ENCODE measurements at regions not wholly inside any gene's neighbourhood (a gene's known extent, or its start where the extent isn't known, plus 50 kb on each side); places are given as distances from the start of the nearest gene placed in this dataset.

DNA sequence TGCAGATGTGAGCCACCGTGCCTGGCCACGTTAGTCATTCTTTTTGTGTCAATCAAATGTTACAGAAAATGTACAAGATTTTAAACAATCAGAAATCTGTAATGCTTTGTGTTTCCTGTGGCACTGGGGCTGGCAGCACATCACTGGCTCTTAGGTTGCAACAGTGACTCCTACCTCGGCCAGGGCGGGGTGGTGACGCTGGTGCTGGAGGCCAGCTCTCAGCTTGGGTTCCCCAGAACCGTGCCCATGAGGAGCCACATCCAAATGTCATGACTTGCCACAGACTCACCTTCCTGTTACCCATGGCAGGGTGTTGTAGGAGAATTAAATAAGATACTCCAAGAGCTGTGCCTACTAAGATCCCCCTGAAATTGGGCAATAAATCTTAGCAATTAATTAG, 161.7 kb downstream of the TEX29 start:
- Histone ChIP-seq H3K4me1 (ENCODE audit: control insufficient read depth in 3 of 3, insufficient read depth in 2 of 3, low read depth in 1 of 3, low read length in 2 of 3) (no peaks in the 10 kb centered on the region), H3K4me3 (ENCODE audit: low read depth in 1 of 3, low read length in 3 of 3) (no peak overlapping the region), H3K27me3 (ENCODE audit: control insufficient read depth in 3 of 3, insufficient read depth in 3 of 3, low read length in 3 of 3) (no peaks in the 10 kb centered on the region), H3K9me3 (ENCODE audit: control insufficient read depth in 2 of 2, insufficient read depth in 1 of 2, low read depth in 1 of 2, low read length in 1 of 2) (peaks cover 0 to 12% of the 10 kb centered on the region in 2 donors), H3K36me3 (ENCODE audit: control insufficient read depth in 3 of 3, insufficient read depth in 2 of 3, low read depth in 1 of 3, low read length in 3 of 3) (no peaks in the 10 kb centered on the region), H3K27ac (ENCODE audit: low read depth in 1 of 3, low read length in 2 of 3) (no peak overlapping the region)
- WGBS, 3 donors: 73 to 82% (median 77%) methylated on average over 6 of the region's 6 CpGs
- DNase-seq (no peak), FAIRE-seq (no peak)

DNA sequence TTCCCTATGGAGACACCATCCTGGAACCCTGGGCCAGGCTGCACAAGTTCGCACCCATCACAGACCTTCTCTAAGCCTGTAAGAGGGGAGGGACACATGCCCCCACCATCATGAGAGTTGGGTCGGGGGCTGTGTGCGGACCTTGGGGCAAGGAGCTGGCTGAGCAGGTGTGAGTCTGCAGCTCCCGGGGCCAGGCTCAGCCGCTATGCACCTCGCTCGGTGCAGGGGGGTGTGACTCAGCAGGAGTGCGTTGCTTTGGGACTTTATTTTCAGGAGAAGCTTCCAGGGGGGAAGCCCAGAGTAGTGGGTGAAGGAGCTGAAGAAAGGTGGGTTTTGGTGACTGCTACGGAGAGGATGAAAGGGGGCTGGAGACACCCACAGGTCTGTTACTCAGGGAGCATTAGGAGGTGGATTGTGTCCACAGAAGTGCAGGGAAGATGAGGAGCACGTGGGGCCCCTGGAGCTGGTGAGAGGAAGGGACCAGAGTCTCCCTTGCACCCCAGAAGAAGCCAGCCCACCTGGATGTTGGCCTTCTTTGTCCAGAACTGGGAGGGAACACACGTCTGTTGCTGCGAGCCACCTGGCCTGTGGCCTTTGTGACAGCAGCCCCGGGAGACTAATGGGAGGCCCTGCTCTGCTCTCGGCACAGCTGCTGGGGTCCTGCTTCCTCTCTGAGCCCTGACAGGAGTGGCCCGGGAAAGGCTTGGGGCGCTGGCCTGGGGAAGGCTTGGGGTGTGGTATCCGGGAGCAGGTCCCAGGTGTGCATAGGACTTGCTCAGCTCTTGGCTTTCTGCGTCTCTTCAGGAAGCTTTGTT, 162.6 kb downstream of the TEX29 start:
- Histone ChIP-seq H3K27me3 (ENCODE audit: control insufficient read depth in 3 of 3, insufficient read depth in 3 of 3, low read length in 3 of 3) (no peaks in the 10 kb centered on the region), H3K9me3 (ENCODE audit: control insufficient read depth in 2 of 2, insufficient read depth in 1 of 2, low read depth in 1 of 2, low read length in 1 of 2) (peaks cover 0 to 13% of the 10 kb centered on the region in 2 donors), H3K36me3 (ENCODE audit: control insufficient read depth in 3 of 3, insufficient read depth in 2 of 3, low read depth in 1 of 3, low read length in 3 of 3) (no peaks in the 10 kb centered on the region), H3K4me3 (ENCODE audit: low read depth in 1 of 3, low read length in 3 of 3) (no peak overlapping the region), H3K27ac (ENCODE audit: low read depth in 1 of 3, low read length in 2 of 3) (no peak overlapping the region), H3K4me1 (ENCODE audit: control insufficient read depth in 3 of 3, insufficient read depth in 2 of 3, low read depth in 1 of 3, low read length in 2 of 3) (no peaks in the 10 kb centered on the region)
- FAIRE-seq: no peak
- no peak for DNase-seq
- WGBS, 3 donors: 75 to 80% (median 78%) methylated on average over 18 of the region's 18 CpGs

DNA sequence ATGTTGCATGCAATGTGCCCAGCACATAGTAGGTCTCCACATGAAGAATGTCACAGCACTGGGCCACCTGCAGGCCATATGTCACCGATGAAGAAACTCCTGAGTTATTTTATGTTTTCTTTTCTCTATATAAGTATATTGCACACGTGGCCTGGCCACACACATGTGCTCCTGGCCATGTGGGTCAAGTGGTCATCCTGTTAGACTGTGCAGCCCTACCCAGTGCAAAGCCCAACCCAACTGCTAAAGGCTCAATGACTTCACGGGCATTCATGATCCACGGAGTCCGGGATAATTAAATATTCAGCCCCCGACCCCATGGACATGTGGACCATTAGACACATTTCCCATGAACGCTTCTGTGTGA, 163.2 kb downstream of the TEX29 start:
- Histone ChIP-seq H3K27me3 (ENCODE audit: control insufficient read depth in 3 of 3, insufficient read depth in 3 of 3, low read length in 3 of 3) (no peaks in the 10 kb centered on the region), H3K9me3 (ENCODE audit: control insufficient read depth in 2 of 2, insufficient read depth in 1 of 2, low read depth in 1 of 2, low read length in 1 of 2) (peaks cover 0 to 13% of the 10 kb centered on the region in 2 donors), H3K4me3 (ENCODE audit: low read depth in 1 of 3, low read length in 3 of 3) (no peak overlapping the region), H3K36me3 (ENCODE audit: control insufficient read depth in 3 of 3, insufficient read depth in 2 of 3, low read depth in 1 of 3, low read length in 3 of 3) (no peaks in the 10 kb centered on the region), H3K4me1 (ENCODE audit: control insufficient read depth in 3 of 3, insufficient read depth in 2 of 3, low read depth in 1 of 3, low read length in 2 of 3) (no peaks in the 10 kb centered on the region), H3K27ac (ENCODE audit: low read depth in 1 of 3, low read length in 2 of 3) (no peak overlapping the region)
- DNase-seq: no peak
- WGBS, 3 donors: 87 to 90% (median 89%) methylated on average over 7 of the region's 7 CpGs
- FAIRE-seq: no peak

DNA sequence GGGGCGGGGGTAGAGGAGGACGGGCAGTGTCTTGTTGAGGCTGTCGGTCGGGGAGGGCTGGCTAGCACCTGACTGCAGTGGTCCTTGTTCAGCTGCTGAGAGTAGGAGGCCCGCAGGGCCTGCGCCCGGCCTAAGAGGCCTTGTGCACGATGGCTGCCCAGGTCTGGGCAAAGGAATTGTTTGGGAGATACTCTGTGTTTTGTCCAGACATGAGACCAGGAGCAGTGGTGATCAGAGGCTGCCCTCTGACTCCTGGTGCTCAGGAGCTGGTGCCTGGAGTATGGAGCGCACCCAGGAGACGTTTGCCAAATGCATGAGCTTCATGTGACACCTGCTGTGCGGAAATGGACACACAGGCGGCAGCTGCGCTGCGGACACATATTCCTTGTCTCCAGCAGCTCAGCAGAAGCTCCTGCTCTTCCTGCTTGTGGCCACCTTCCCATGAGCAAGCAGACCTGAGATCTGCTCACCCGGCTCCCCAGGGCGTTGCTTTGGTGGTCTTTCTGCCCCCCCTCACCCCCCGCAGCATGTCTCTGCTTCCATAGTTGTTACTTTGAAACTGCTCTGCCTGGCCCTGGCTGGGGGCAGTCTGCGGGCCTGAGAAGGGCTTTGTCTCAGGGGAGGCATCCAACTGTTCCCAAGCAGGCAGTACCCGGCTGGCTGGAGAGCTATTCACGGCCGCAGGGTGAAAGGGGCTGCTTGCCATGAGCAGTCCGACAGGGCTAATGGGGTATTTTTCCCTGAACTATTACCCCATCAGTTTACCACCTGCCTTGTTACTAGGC, 163.9 kb downstream of the TEX29 start:
- Histone ChIP-seq H3K27ac (ENCODE audit: low read depth in 1 of 3, low read length in 2 of 3) (no peak overlapping the region), H3K27me3 (ENCODE audit: control insufficient read depth in 3 of 3, insufficient read depth in 3 of 3, low read length in 3 of 3) (no peaks in the 10 kb centered on the region), H3K36me3 (ENCODE audit: control insufficient read depth in 3 of 3, insufficient read depth in 2 of 3, low read depth in 1 of 3, low read length in 3 of 3) (no peaks in the 10 kb centered on the region), H3K4me1 (ENCODE audit: control insufficient read depth in 3 of 3, insufficient read depth in 2 of 3, low read depth in 1 of 3, low read length in 2 of 3) (no peaks in the 10 kb centered on the region), H3K9me3 (ENCODE audit: control insufficient read depth in 2 of 2, insufficient read depth in 1 of 2, low read depth in 1 of 2, low read length in 1 of 2) (peaks cover 0 to 13% of the 10 kb centered on the region in 2 donors), H3K4me3 (ENCODE audit: low read depth in 1 of 3, low read length in 3 of 3) (no peak overlapping the region)
- no peak for DNase-seq
- no peak for FAIRE-seq
- WGBS, 3 donors: 76 to 79% (median 78%) methylated on average over 21 to 22 of the region's 22 CpGs

DNA sequence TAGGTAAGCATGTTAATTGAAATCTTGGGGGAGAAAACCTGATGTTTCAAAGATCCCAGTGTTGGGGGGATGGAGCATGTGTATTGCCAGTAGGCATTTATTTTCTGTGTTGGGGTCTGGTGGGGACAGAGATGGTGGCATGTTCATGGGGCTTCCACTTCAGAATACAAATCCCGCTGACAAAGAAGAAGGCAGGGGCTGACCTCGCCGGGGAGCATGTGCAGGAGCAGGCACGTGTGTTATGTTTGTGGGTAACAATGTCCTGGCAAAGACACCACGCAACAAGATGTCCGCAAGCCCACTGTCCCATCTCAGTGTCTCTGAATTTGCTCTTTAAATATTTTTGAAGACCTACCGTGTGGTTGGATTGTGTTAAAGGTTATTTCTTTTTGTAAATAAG, 164.5 kb downstream of the TEX29 start:
- no peaks in the 10 kb centered on the region for H3K27me3 ChIP-seq (ENCODE audit: control insufficient read depth in 3 of 3, insufficient read depth in 3 of 3, low read length in 3 of 3)
- no peak for DNase-seq
- 85 to 93% (median 87%) methylated on average over 7 of the region's 7 CpGs for WGBS, 3 donors

DNA sequence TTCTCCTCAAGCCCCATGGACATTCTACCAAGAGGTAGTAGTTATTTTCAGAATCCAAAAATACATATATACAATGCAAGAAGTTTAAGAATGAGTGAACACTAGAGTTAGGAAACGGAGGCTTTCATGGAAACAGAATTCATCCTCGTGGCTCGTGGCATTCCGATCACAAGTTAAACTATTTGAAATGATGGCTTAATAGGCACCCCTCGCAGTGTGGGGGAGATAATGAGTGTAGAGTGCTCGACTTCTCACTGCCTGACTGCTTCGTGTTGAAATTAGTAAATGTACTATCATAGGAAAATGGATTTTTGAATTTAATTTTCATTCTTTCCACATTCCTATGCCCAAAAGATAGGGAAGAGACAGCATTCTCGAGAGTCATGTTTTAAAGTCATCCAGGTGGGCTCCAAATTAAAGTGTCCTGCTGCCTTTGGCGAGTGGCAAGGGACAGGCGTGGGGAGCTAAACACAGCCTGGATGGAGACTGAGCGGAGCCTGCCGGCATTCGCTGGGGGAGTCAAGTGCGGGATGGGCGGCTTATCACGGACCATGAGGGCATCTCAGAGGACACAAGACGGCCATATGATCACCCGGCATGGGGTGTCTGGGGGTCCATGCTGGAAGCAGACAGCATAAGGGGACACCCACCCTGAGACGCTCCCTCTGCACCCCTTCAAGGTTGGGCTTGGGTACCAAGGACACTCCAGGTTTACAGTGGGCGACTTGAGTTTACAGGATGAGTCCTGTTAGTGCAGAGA, 165.2 kb downstream of the TEX29 start:
- Histone ChIP-seq H3K9me3 (ENCODE audit: control insufficient read depth in 2 of 2, insufficient read depth in 1 of 2, low read depth in 1 of 2, low read length in 1 of 2) (peaks cover 0 to 13% of the 10 kb centered on the region in 2 donors), H3K4me1 (ENCODE audit: control insufficient read depth in 3 of 3, insufficient read depth in 2 of 3, low read depth in 1 of 3, low read length in 2 of 3) (no peaks in the 10 kb centered on the region), H3K27ac (ENCODE audit: low read depth in 1 of 3, low read length in 2 of 3) (no peak overlapping the region), H3K4me3 (ENCODE audit: low read depth in 1 of 3, low read length in 3 of 3) (no peak overlapping the region), H3K27me3 (ENCODE audit: control insufficient read depth in 3 of 3, insufficient read depth in 3 of 3, low read length in 3 of 3) (no peaks in the 10 kb centered on the region), H3K36me3 (ENCODE audit: control insufficient read depth in 3 of 3, insufficient read depth in 2 of 3, low read depth in 1 of 3, low read length in 3 of 3) (no peaks in the 10 kb centered on the region)
- no peak for DNase-seq
- no peak for FAIRE-seq
- 84 to 86% (median 85%) methylated on average over 20 of the region's 20 CpGs for WGBS, 3 donors

More for the DNA sequence above, 164.5 kb downstream of the TEX29 start:
- Histone ChIP-seq H3K9me3 (ENCODE audit: control insufficient read depth in 2 of 2, insufficient read depth in 1 of 2, low read depth in 1 of 2, low read length in 1 of 2) (peaks cover 0 to 13% of the 10 kb centered on the region in 2 donors), H3K4me1 (ENCODE audit: control insufficient read depth in 3 of 3, insufficient read depth in 2 of 3, low read depth in 1 of 3, low read length in 2 of 3) (no peaks in the 10 kb centered on the region), H3K4me3 (ENCODE audit: low read depth in 1 of 3, low read length in 3 of 3) (no peak overlapping the region), H3K27ac (ENCODE audit: low read depth in 1 of 3, low read length in 2 of 3) (no peak overlapping the region), H3K36me3 (ENCODE audit: control insufficient read depth in 3 of 3, insufficient read depth in 2 of 3, low read depth in 1 of 3, low read length in 3 of 3) (no peaks in the 10 kb centered on the region)
- FAIRE-seq: no peak

DNA sequence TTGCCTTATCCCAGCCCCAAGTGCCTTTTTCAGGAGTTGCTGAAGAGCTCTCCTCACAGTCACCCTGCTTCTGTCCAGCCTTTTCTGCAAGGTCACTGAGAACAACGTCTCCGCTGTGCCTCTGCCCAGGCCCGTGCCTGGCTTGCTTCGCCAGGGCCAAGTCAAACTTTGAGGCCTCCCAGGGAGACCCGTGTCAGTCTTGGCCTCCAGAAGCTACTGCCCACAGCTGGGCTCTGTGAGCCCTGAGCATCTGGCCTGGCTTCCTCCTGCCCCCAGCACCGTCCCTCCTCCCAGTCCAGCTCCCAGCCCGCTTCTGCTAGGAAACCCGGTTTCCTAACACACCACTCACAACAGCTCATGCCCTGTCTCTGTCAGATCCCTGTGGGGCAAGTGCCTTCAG, 165.9 kb downstream of the TEX29 start:
- no peak overlapping the region for H3K27ac ChIP-seq (ENCODE audit: low read depth in 1 of 3, low read length in 2 of 3)
- no peak for DNase-seq
- H3K4me3 ChIP-seq (ENCODE audit: low read depth in 1 of 3, low read length in 3 of 3): no peak overlapping the region
- WGBS, 3 donors: 89 to 93% (median 91%) methylated on average over 8 of the region's 8 CpGs
- no peaks in the 10 kb centered on the region for H3K27me3 ChIP-seq (ENCODE audit: control insufficient read depth in 3 of 3, insufficient read depth in 3 of 3, low read length in 3 of 3)
- peaks cover 0 to 13% of the 10 kb centered on the region in 2 donors for H3K9me3 ChIP-seq (ENCODE audit: control insufficient read depth in 2 of 2, insufficient read depth in 1 of 2, low read depth in 1 of 2, low read length in 1 of 2)
- no peak for FAIRE-seq
- no peaks in the 10 kb centered on the region for H3K36me3 ChIP-seq (ENCODE audit: control insufficient read depth in 3 of 3, insufficient read depth in 2 of 3, low read depth in 1 of 3, low read length in 3 of 3)
- no peaks in the 10 kb centered on the region for H3K4me1 ChIP-seq (ENCODE audit: control insufficient read depth in 3 of 3, insufficient read depth in 2 of 3, low read depth in 1 of 3, low read length in 2 of 3)

DNA sequence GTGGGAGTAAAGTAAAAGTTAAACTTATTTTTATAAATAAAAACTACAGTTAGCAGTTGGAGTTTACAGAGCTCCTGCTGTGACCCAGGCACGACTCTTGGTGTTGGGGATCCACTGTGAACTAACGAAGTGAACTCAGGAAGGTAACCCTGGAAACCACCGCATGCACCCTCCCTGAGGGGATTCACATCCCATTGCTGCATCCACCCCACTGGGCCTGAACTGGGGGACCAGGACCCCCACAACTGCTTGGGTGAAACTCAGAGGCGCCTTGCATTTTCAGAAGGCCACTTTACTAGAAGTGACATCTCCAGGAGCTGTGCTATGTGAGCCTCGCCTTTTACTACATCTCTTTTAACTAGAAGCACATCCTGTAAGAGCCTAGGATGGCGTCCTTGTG, 166.4 kb downstream of the TEX29 start:
- WGBS, 3 donors: 82 to 87% (median 82%) methylated on average over 6 of the region's 6 CpGs
- H3K4me1 ChIP-seq (ENCODE audit: control insufficient read depth in 3 of 3, insufficient read depth in 2 of 3, low read depth in 1 of 3, low read length in 2 of 3): no peaks in the 10 kb centered on the region
- DNase-seq (no peak), FAIRE-seq (no peak)
- H3K36me3 ChIP-seq (ENCODE audit: control insufficient read depth in 3 of 3, insufficient read depth in 2 of 3, low read depth in 1 of 3, low read length in 3 of 3): no peaks in the 10 kb centered on the region
- H3K27me3 ChIP-seq (ENCODE audit: control insufficient read depth in 3 of 3, insufficient read depth in 3 of 3, low read length in 3 of 3): no peaks in the 10 kb centered on the region
- H3K9me3 ChIP-seq (ENCODE audit: control insufficient read depth in 2 of 2, insufficient read depth in 1 of 2, low read depth in 1 of 2, low read length in 1 of 2): peaks cover 0 to 13% of the 10 kb centered on the region in 2 donors
- H3K27ac ChIP-seq (ENCODE audit: low read depth in 1 of 3, low read length in 2 of 3): no peak overlapping the region
- H3K4me3 ChIP-seq (ENCODE audit: low read depth in 1 of 3, low read length in 3 of 3): no peak overlapping the region

Data from small intestine (tissue), 7 donors.